NCI-H748 (cell line): ENCODE measurements at regions not wholly inside any gene's neighbourhood (a gene's known extent, or its start where the extent isn't known, plus 50 kb on each side); places are given as distances from the start of the nearest gene placed in this dataset.
"Not testable (repeated sequence)": the region's sequence is repeated elsewhere in the genome, so short reads cannot be mapped to it uniquely, and the experiment has no call there.

Source experiments
- DNase-seq: peaks from one replicate; lab custom pipeline; 2025; ENCODE audit not compliant: unreplicated experiment; lab: John Stamatoyannopoulos, UW

DNA sequence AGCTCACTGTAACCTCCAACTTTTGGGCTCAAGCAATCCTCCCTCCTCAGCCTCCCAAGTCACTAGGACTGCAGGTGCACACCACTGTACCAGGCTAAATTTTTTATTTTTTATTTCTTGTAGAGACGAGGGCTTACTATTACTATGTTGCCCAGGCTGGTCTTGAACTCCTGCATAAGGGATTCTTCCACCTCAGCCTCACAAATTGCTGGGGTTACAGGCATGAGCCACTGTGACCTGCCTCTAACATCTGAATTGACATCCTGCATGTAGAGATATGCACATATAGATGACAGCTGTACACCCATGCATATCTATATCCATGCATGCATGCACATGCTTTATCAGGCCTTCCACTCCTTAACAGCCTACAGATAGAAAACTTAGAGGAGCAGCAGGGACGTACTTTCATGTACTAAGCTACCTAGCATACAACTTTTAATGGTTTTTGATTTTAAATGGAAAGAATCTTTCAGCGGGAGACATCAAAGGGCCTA, 740.9 kb upstream of the TPTE start:
- DNase-seq = no peak

- not testable (repeated sequence) for DNase-seq
Observed at GRCh38 chr21:9783587-9783986, 737.8 kb upstream of the TPTE start.

DNA sequence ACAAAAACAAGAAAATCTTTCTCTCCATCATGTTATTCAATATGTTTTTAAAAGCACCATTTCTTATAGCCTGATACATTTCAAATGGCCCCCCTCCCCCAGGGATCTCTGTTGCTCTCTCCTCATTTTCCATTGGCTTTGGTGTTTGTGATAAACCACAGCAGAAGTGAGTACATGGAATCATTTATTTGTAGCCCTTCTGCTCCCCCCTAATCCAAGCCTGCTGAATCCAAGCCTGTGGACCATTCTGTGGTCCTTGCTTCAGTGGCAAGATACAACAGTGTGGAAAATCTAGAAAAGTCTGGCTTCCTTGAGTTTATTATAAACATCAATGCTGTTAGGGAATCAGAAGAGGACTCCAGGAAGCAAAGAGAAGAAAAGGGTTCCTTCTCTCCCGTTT, 737.2 kb upstream of the TPTE start:
- not testable (repeated sequence) for DNase-seq

GRCh38 chr21:9786092-9786491, 735.3 kb upstream of the TPTE start:
- not testable (repeated sequence) for DNase-seq

DNA sequence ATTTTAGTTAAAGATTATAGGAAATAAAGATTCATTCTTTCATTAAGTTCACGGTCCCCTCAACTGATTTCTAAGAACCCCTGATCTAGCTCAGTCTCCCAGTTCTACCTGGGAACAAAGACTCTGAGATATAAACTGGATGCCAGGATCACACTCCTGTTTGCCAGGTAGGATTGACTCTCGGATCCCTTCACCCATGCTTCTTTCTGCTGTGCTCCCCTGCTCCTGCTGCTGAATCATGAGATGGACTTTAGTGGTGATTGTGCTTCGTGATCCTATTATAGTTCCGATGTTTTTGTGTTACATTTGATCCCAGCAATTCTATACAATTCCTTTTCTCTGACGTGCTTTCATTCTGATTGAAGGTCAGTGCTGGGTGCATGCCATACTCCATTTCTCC, 733.1 kb upstream of the TPTE start:
- DNase-seq = not testable (repeated sequence)

- DNase-seq = not testable (repeated sequence)
Observed at GRCh38 chr21:9790354-9790753, 731.0 kb upstream of the TPTE start.

- not testable (repeated sequence) for DNase-seq
Observed at GRCh38 chr21:9791453-9791852, 729.9 kb upstream of the TPTE start.

- DNase-seq = not testable (repeated sequence)
Observed at GRCh38 chr21:9795291-9795690, 726.1 kb upstream of the TPTE start.

DNA sequence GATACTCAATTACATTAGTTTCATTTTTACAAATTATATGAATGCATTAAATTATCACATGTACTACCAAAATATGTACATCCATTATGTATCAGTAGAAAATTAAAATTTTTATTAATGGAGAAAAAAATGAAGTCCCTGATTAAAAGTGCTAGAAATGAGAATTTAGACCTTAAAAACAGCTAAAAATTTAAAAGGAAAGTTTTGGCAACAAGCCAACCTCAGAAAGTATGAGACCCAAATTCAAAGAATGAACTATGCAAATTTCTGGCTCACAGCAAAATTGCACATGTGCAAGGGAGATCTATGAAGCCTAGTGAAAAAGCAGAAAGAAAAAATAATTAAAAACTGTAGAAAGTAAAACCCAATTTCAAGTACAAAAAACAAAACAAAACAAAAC, 725.1 kb upstream of the TPTE start:
- DNase-seq = not testable (repeated sequence)

- DNase-seq = not testable (repeated sequence)
Observed at GRCh38 chr21:9807675-9808074, 713.7 kb upstream of the TPTE start.

DNA sequence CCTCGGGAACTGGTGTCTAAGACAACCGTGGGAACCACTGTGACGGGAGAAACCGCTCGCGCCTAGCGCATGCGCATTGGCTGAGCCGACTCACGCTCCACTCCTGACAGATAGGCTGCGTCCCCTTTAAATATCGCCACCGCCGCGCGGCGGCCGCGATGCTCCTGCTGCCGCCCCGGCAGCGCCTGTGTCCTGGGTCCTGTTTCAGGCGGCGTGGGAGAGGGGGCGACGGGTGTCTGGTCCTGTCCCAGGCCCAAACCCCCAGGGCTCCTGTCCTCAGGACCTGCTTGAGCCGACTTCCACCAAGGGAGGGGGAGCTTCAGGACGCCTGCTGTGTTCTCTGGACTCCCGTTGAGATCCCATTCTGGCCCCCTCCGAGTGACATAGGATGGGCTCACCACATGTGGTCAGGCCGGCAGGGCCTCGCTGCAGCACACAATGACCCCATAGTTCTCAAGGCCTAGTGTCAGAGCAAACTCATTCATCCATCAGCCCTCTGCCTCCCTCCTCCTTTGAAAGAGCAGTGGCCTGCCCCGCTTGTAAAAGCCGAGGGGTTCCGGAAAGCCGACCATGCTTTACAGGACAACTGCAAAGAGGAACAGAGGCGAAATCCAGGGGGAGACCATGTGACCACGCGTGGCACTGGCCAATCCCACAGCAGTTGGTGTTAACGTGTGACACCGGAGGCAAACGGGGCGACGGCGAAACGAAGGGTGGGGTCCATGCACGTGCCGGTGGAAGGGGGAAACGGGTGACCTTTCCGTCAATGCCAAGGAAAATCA, 710.0 kb upstream of the TPTE start:
- DNase-seq = not testable (repeated sequence)

DNA sequence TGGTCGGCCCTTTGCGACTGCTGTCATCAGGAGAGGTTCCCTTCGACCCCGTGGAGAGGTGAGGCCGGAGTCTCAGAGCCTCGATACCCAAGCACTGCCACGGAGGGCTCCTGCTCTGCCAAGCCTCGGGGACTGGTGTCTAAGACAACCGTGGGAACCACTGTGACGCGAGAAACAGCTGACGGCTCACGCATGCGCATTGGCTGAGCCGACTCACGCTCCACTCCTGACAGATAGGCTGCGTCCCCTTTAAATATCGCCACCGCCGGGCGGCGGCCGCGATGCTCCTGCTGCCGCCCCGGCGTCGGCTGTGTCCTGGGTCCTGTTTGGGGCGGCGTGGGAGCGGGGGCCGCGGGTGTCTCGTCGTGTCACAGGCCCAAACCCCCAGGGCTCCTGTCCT, 708.9 kb upstream of the TPTE start:
- DNase-seq = not testable (repeated sequence)

DNA sequence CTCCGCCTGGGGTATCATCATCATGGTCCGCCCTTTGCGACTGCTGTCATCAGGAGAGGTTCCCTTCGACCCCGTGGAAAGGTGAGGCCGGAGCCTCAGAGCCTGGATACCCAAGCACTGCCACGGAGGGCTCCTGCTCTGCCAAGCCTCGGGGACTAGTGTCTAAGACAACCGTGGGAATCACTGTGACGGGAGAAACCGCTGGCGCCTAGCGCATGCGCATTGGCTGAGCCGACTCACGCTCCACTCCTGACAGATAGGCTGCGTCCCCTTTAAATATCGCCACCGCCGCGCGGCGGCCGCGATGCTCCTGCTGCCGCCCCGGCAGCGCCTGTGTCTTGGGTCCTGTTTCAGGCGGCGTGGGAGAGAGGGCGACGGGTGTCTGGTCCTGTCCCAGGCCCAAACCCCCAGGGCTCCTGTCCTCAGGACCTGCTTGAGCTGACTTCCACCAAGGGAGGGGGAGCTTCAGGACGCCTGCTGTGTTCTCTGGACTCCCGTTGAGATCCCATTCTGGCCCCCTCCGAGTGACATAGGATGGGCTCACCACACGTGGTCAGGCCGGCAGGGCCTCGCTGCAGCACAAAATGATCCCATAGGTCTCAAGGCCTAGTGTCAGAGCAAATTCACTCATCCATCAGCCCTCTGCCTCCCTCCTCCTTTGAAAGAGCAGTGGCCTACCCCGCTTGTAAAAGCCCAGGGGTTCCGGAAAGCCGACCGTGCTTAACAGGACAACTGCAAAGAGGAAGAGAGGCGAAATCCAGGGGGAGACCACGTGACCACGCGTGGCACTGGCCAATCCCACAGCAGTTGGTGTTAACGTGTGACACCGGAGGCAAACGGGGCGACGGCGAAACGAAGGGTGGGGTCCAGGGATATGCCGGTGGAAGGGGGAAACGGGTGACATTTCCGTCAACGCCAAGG, 707.2 kb upstream of the TPTE start:
- DNase-seq = not testable (repeated sequence)

DNA sequence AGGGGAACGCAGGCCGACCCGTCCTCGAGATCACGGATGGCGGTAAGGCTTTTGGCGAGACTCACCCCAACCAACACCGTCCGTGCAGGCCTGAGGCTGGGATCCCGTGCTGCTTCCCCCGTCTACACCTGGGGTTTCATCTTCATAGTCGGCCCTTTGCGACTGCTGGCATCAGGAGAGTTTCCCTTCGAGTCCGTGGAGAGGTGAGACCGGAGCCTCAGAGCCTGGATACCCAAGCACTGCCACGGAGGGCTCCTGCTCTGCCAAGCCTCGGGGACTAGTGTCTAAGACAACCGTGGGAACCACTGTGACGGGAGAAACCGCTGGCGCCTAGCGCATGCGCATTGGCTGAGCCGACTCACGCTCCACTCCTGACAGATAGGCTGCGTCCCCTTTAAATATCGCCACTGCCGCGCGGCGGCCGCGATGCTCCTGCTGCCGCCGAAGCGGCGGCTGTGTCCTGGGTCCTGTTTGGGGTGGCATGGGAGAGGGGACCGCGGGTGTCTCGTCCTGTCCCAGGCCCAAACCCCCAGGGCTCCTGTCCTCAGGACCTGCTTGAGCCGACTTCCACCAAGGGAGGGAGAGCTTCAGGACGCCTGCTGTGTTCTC, 706.1 kb upstream of the TPTE start:
- DNase-seq = not testable (repeated sequence)

DNA sequence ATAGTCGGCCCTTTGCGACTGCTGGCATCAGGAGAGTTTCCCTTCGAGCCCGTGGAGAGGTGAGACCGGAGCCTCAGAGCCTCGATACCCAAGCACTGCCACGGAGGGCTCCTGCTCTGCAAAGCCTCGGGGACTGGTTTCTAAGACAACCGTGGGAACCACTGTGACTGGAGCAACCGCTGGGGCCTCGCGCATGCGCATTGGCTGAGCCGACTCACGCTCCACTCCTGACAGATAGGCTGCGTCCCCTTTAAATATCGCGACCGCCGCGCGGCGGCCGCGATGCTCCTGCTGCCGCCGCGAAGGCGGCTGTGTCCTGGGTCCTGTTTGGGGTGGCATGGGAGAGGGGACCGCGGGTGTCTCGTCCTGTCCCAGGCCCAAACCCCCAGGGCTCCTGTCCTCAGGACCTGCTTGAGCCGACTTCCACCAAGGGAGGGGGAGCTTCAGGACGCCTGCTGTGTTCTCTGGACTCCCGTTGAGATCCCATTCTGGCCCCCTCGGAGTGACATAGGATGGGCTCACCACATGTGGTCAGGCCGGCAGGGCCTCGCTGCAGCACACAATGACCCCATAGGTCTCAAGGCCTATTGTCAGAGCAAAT, 704.5 kb upstream of the TPTE start:
- not testable (repeated sequence) for DNase-seq

DNA sequence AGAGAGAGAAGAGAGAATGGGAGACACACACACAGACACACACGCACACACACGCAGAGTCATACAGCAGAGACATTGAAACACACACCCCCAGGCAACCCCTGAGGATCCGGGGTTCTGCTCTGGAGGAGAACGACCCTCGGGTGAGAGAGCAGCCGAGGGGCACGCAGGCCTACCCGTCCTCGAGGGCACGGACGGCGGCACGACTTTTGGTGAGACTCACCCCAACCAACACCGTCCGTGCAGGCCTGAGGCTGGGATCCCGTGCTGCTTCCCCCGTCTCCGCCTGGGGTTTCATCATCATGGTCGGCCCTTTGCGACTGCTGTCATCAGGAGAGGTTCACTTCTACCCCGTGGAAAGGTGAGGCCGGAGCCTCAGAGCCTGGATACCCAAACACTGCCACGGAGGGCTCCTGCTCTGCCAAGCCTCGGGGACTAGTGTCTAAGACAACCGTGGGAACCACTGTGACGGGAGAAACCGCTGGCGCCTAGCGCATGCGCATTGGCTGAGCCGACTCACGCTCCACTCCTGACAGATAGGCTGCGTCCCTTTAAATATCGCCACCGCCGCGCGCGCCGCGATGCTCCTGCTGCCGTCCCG, 703.4 kb upstream of the TPTE start:
- not testable (repeated sequence) for DNase-seq

DNA sequence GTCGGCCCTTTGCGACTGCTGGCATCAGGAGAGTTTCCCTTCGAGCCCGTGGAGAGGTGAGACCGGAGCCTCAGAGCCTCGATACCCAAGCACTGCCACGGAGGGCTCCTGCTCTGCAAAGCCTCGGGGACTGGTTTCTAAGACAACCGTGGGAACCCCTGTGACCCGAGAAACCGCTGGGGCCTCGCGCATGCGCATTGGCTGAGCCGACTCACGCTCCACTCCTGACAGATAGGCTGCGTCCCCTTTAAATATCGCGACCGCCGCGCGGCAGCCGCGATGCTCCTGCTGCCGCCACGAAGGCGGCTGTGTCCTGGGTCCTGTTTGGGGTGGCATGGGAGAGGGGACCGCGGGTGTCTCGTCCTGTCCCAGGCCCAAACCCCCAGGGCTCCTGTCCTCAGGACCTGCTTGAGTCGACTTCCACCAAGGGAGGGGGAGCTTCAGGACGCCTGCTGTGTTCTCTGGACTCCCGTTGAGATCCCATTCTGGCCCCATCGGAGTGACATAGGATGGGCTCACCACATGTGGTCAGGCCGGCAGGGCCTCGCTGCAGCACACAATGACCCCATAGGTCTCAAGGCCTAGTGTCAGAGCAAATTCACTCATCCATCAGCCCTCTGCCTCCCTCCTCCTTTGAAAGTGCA, 701.7 kb upstream of the TPTE start:
- not testable (repeated sequence) for DNase-seq

DNA sequence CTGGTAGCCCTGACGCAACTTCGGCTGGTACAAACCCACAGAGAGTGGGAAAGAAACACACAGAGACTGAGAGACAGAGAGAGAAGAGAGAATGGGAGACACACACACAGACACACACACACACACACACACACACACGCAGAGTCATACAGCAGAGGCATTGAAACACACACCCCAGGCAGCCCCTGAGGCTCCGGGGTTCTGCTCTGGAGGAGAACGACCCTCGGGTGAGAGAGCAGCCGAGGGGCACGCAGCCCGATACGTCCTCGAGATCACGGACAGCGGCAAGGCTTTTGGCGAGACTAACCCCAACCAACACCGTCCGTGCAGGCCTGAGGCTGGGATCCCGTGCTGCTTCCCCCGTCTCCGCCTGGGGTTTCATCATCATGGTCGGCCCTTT, 700.8 kb upstream of the TPTE start:
- not testable (repeated sequence) for DNase-seq

DNA sequence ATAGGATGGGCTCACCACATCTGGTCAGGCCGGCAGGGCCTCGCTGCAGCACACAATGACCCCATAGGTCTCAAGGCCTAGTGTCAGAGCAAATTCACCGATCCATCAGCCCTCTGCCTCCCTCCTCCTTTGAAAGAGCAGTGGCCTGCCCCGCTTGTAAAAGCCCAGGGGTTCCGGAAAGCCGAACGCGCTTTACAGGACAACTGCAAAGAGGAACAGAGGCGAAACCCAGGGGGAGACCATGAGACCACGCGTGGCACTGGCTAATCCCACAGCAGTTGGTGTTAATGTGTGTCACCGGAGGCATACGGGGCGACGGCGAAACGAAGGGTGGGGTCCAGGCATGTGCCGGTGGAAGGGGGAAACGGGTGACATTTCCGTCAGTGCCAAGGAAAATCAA, 699.9 kb upstream of the TPTE start:
- DNase-seq = not testable (repeated sequence)
